ENCODE measurements at regions not wholly inside any gene's neighbourhood (a gene's known extent, or its start where the extent isn't known, plus 50 kb on each side); places are given as distances from the start of the nearest gene placed in this dataset.

DNA sequence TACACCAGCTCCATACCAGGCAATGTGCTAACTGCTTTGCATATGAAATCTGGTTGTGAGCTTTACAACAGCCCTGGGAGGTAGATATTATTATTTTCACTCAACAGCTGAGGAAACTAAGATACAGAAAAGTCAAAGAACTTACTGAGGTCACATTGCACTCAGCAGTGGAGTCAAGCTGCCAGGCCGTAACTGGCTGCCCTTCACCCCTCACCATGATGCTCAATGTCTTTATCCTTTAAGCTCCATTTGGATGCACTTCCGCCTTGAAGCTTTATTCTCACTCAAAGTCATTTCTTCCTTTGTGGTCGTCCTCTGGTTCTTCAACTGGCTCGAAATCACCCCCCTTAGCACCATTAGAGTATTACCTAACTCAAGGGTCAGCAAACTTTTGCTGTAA, 81.7 kb upstream of the RALGPS2 start:
- TF ChIP-seq, protein P1, sequence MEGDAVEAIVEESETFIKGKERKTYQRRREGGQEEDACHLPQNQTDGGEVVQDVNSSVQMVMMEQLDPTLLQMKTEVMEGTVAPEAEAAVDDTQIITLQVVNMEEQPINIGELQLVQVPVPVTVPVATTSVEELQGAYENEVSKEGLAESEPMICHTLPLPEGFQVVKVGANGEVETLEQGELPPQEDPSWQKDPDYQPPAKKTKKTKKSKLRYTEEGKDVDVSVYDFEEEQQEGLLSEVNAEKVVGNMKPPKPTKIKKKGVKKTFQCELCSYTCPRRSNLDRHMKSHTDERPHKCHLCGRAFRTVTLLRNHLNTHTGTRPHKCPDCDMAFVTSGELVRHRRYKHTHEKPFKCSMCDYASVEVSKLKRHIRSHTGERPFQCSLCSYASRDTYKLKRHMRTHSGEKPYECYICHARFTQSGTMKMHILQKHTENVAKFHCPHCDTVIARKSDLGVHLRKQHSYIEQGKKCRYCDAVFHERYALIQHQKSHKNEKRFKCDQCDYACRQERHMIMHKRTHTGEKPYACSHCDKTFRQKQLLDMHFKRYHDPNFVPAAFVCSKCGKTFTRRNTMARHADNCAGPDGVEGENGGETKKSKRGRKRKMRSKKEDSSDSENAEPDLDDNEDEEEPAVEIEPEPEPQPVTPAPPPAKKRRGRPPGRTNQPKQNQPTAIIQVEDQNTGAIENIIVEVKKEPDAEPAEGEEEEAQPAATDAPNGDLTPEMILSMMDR (IDR thresholded peaks at IDR 0.05), result no peak
- TF ChIP-seq TP53 (CRISPR knock-in tag; IDR thresholded peaks at IDR 0.05) (no peak), POLR2A (IDR thresholded peaks at IDR 0.05; ENCODE audit: low read length) (no peak), RAD21 (conservative IDR thresholded peaks at IDR 0.05 in 1 of 2, IDR thresholded peaks at IDR 0.05 in 1 of 2) (no peak), KDM5A (IDR thresholded peaks at IDR 0.05) (no peak), USF2 (IDR thresholded peaks at IDR 0.05) (no peak), MAFK (IDR thresholded peaks at IDR 0.05; ENCODE audit: partially characterized antibody) (no peak), SMC3 (IDR thresholded peaks at IDR 0.05) (no peak), RCOR1 (IDR thresholded peaks at IDR 0.05; ENCODE audit: low read depth, low read length) (no peak)
